Stimulated activated CD8-positive, alpha-beta memory T cell treated with anti-CD3 and anti-CD28 coated beads, Interleukin-15, amount 100 ng/mL, for 4 hours (primary cell): ENCODE measurements at regions not wholly inside any gene's neighbourhood (a gene's known extent, or its start where the extent isn't known, plus 50 kb on each side); places are given as distances from the start of the nearest gene placed in this dataset.
"Not testable (repeated sequence)": the region's sequence is repeated elsewhere in the genome, so short reads cannot be mapped to it uniquely, and the experiment has no call there.

Experiments used
- DNase-seq, 2 donors: peaks; one replicate each; pipeline ENCODE4 v3.0.0-alpha.2; 2020; ENCODE audit warnings: low read depth in 2 of 2

GRCh38 chr13:50527612-50528509 is 315.6 kb downstream of the DLEU7 start:
- no peak for DNase-seq

DNA sequence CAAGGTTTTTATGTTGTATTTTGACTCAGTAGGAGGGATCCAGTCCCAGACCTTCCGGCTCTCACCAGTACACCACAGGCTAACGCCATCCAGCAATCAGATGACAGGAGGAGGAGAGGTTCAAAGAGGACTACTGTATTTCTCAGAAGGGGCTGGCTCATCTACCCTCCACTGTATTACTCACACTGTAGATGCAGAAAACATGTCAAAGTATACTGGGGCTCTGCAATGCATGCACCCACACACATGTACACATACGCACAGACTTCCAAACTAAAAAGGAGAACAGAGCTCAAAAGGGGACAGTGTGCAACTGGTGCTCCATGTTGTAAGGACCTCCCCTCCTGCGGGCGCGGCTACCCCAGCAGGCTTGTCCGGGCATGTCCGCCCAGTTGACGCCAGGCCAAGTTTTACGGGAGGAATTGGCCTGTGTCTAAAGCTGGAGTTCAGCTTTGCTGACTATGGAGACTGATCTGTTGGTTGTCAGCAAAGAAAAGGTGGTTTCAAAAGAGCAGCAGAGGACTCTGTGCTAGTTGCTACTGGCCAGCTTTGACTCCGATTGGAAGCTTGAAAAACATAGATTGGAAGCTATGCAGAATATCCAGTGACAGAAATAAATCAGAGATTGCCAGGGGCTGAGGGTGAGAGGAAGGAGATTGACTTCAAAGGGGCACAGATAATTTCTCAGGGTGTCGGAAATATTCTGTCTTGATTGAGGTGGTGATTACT is 314.2 kb downstream of the DLEU7 start:
- no peak for DNase-seq

GRCh38 chr13:50531917-50532899 is 311.3 kb downstream of the DLEU7 start:
- no peak for DNase-seq

DNA sequence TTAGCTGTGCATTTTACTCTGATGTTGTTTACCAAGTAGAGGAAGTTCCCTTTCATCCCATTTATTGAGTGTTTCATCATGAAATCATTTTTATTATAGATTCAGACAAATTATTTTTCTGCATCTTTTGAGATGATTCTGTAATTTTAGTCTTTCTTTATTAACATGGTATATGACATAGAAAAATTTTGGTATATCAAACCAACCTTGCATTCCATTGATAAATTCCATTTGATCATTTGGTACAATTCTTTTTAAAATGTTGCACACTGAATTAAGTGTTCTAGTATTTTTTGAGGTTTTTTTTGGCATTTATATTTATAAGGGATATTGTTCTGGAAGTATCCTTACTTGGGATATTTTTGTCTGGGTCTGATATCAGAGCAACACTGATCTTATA is 308.4 kb downstream of the DLEU7 start:
- DNase-seq = no peak

DNA sequence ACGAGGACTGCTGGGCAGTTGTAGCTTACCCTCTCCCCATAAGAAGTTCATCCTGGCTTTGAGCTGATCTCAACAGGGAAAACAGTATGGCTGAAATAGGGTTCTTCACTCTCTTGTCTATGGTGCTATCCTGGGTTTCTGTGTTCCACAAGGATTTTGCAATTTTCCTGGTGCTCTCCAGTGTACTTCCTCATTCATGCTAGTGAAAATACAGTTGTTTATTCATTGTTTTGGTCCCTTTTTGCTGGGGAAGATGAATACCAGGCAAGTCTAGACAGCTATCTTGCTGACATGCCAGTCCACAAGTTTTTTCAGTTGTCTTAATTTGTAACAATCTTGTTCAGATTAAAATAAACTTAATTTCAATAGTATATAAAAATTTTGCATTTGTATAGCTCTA is 306.5 kb downstream of the DLEU7 start:
- no peak for DNase-seq

DNA sequence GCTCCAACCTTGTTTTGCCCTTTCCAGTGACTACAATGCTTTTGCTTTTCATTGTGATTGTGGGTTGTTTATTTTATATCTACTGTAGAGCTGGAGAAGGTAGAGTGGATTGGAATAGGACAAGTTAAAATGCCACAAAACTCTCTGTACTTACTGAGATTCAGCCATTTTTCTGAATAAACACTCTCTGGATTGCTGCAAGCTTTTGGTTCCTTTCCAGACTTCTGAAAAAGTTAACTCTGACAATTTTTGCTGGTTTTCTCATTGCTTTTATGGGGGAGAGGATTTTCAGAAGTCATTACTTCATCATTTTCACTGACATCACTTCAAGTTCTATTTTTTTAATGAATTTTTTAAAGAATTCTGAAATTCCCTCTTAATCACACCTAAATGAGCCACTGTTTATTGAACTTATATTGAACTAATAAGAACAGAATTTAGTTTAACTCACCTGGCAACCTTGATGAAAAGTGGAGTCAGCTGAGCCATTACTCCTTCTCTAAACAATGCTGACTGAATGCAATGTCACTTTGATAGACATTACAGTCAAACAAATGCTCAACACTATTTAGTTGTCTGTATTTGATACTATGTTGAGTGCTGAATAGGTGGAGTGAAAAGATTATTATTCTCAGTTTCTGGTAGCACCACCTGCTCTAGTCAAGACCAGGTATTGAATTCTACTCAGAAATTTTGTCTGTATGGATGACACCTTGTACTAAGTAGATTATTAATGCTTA is 303.5 kb downstream of the DLEU7 start:
- no peak for DNase-seq

GRCh38 chr13:50543141-50543540 is 300.4 kb downstream of the DLEU7 start:
- no peak for DNase-seq

DNA sequence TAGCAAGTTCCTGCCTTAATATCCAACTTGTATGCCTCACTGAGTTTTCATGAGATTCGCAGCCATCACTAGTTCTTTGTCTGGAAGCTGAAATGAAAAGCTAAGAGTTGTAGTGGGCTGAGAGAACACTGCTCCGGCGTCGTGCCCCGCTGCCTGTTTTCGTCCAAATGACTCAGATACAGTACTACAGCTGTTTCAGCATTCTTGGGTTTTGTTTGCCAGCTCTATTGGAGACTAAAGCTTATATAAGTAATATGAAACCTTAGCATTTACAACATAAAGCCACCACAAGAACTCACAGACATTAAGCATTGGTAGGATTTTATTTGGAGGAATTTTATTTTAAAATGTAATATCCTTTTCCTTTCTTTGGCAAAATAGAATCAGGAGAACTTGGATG is 299.7 kb downstream of the DLEU7 start:
- no peak for DNase-seq

DNA sequence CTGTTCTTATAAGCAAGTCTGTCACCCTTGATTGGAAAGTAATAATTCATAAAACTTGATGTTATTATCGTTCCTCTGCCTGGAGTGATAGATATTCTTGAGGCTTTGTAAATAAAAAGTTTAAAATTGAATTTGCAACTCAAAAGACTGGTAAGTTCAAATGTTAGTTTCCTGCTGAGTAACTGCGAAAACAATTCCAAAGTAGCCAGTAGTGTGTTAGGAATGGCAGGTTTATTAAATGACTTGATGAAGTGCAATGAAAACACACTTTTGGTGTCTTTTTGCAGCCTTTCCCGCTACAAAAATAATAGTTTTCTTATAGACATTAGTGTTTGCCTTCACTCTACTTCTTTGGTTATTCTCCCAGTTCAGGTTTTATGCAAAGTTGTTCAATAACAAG is 299.3 kb downstream of the DLEU7 start:
- DNase-seq = no peak

- not testable (repeated sequence) for DNase-seq
Measured at GRCh38 chr13:50547175-50547574, 296.3 kb downstream of the DLEU7 start.

DNA sequence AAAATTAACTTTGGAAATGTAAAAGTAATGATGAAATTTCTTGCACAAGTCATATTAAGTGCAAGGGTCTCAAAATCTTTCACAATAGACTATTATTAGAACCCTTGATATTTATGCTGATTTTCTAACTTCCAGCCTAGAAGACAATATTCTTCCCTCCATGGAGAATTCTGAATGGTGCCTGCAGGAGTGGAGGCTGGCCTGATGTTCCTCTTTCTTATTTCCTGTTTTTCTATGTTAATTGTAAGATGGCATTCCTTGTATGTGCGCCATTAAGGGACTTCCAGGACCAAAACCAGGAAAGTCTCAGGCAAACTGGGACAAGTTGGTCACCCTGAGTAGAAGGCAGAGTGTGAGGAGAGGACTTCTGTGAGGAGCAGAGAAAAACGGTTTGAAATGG is 294.9 kb downstream of the DLEU7 start:
- DNase-seq = no peak

DNA sequence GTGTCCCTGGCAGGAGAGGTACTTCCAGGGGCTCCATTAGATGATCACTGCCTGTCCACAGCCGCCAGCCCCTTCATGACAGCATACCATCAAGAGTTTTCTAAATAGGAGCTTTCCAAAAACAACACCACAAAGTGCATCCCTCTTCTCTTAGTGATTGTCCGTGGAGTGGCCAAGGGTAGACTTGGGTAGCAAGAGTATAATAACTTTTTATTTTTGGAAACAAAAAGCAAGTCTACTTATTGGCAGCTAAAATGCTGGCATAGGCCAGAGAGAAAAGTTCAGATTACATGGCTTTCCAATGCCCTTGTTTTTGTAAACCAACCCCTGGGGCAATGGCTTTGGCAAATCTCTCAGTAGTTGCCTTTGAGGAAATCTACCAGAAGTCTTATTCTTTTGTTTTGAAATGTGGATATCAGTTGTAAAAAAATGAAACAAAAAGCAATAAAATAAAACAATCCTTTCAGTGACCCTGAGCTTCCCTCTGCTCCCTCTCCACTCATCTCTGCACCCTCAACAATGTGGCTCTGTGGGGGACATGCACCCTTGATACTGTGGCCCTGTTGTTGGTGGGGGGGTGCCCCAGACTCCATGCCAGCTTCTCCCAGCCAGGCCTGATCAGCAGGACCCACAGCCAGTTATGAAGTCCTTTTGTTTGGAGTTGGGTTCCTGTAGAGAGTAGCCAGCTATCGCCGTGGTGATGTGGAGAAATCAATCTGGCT is 294.1 kb downstream of the DLEU7 start:
- DNase-seq = no peak

DNA sequence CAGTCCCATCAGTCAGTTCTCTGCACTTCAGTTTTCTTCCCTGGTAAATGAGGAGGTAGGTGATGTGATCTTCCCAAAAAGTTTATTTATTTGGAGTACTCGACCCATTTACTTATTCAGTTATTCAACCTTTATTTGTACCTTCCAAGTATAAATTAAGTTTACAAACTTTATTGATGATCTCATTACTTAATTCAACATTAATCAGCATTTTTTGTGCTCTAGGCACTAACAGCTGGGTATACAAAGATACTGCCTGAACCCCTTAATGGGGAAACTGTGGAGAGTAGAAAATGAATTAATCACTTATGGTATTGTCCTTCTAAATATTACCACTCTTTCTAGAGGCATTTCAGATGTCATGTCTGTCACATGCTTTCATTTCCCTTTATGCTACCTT is 293.3 kb downstream of the DLEU7 start:
- DNase-seq = no peak

DNA sequence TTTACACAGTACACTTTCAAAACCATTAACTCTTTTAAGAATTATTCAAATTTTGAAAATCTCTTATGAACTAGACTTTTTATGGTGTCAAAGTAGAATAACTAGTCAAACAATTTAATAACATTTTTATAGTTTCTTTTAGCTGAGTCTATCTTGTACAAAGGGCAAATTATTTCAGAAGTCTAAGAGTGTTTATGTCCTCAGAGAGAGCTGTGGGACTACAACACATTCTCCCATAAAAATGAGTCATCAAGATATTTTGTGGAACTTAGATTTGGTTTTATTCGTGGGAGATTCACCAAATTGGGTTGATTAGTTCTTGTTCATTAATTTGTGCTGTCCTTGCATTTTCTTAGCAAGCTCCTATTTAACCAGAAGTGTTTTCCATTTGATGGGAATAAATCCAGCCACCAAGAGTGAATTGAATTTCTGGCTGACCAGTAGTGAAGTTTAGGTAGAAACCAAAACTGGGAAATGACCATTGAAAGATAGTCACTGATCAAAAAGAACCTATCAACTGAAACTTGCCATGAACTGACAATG is 291.0 kb downstream of the DLEU7 start:
- no peak for DNase-seq

DNA sequence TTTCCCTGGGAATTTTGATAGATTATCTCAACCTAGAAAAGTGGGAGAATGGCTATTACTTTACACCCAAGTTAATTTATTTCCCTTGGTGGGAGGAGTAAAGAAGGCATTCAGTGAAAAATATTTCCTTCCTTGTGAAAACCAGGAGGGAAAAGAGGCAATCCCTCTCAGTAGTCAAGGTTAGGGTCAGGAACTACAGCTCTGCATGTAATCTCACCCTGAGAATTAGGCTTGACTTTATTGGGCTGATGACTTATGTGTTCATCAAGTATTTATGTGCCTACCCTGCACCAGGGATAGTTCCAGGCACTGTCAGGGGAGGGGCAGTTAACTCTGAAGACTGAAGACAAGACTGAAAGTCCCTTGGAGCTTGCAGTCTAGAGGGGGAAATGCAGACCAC is 281.8 kb downstream of the DLEU7 start:
- no peak for DNase-seq

DNA sequence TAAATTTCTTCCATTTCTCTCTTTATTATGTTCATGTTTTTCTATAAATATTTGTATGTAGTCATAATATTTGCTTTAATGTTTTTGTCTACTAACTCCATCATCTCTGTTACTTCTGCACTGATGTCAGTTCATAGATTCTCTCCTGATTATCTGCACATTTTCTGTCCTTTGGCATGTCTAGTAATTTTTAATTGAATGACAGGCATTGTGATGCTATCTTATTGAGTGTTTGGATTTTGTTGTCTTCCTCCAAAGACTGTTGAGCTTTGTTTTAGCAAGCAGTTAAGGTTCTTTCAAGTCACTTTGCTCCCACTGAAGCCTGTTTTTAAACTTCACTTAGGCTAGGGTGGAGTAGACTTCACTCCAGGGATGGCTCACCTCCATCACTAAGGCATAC is 276.8 kb downstream of the DLEU7 start:
- no peak for DNase-seq

GRCh38 chr13:50572129-50572528 is 271.4 kb downstream of the DLEU7 start:
- DNase-seq = no peak

- no peak for DNase-seq
Measured at GRCh38 chr13:50573066-50573465, 270.4 kb downstream of the DLEU7 start.

DNA sequence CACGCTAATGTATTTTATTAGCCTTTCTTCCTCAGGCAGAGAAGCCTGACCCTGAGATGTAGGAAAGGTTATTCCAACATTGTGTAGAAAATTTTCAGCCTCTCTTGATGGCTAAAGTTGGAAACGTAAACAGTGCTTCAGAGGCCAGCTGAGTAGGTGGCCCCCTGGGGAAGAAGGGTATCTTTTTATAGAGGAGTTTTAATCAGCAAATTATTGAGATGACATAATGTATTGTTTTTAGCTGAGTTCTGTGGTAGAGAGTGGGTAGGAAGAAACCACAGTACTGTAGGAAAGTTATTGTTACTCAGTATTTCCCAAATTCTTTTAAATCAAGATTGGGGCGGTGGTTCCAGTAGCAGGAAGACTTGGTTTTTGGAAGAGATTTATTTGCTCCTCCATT is 268.8 kb downstream of the DLEU7 start:
- DNase-seq = no peak

GRCh38 chr13:50575138-50575537 is 268.4 kb downstream of the DLEU7 start:
- DNase-seq = no peak
